Psoas muscle (tissue), 7 donors: ENCODE measurements at regions not wholly inside any gene's neighbourhood (a gene's known extent, or its start where the extent isn't known, plus 50 kb on each side); places are given as distances from the start of the nearest gene placed in this dataset.
A peak's percentile ranks its signal among the peaks of the same experiment; 100 is the strongest.

Source experiments
- ATAC-seq, 4 donors: fragments of 200-7000 bp; cut with Tn5 transposase; one replicate each; pipeline ENCODE4 v1.9.1; 2020; ENCODE audit warnings: moderate library complexity in 3 of 4, mild to moderate bottlenecking in 2 of 4
- DNase-seq, 2 donors: peaks; one replicate each; pipeline ENCODE4 v3.0.0-alpha.2; 2020
- H3K27ac ChIP-seq: fragments of 200-600 bp; one replicate; pipeline ENCODE4 v1.8.0; 2022
- H3K27me3 ChIP-seq, 3 donors: fragments of 200-600 bp in 1 of 3; one replicate each; pipeline versions ENCODE4 v1.6.1 to v1.8.0; 2013 to 2022; ENCODE audit warnings: low read length in 2 of 3, mild to moderate bottlenecking in 2 of 3, moderate library complexity in 1 of 3; ENCODE audit not compliant: insufficient read depth in 3 of 3
- H3K36me3 ChIP-seq, 2 donors: fragments of 200-600 bp in 1 of 2; one replicate each; pipeline versions ENCODE4 v1.6.1 to v1.8.0; 2013 to 2022; ENCODE audit warnings: low read depth in 1 of 2, mild to moderate bottlenecking in 1 of 2, moderate library complexity in 1 of 2; ENCODE audit not compliant: insufficient read depth in 1 of 2
- H3K4me1 ChIP-seq: fragments of 200-600 bp; one replicate; pipeline ENCODE4 v1.8.0; 2022
- H3K4me3 ChIP-seq: fragments of 200-600 bp; one replicate; pipeline ENCODE4 v1.8.0; 2022; ENCODE audit warnings: mild to moderate bottlenecking
- H3K9me3 ChIP-seq: fragments of 200-600 bp; one replicate; pipeline ENCODE4 v1.8.0; 2022
- CTCF ChIP-seq: fragments of 200-600 bp; IDR thresholded peaks from one replicate; pipeline ENCODE4 v1.8.0; 2022; ENCODE audit warnings: antibody characterized with exemption
- WGBS, 3 donors: extraction: QIAGEN DNeasy Blood & Tissue Kit; methylation state at CpG; one replicate each; pipeline versions ENCODE4 v1.1.6 to v1.1.7; 2013; 5-methylcytosine and 5-hydroxymethylcytosine counted together
- intact Hi-C, 2 donors: fragments of 100-400 bp; cut with DNase I; formaldehyde crosslinking; loops; one replicate each; pipeline versions ENCODE4 v1.11.0 to v1.14.2; 2022
- donor health status: healthy with polysubstance abuse.
- donor health status: DM: no; HTN: no; CAD: no; lungs with moderate emphysema.
- donor health status: Bipolar disorder and iron deficiency.
- donor health status: healthy.
- donor health status: DM: yes; HTN: yes; CAD: no.
- donor health status: DM: no; HTN: no; CAD: no.
- donor health status: DM: yes; HTN: yes; CAD: no.

GRCh38 chr1:111556325-111557037 lies 53.0 kb upstream of the ADORA3 start:
- Histone ChIP-seq H3K36me3 (no peaks in the 10 kb centered on the region), H3K4me1 (no peaks in the 10 kb centered on the region), H3K27ac (no peak overlapping the region), H3K27me3 (no peaks in the 10 kb centered on the region), H3K4me3 (no peak overlapping the region), H3K9me3 (no peaks in the 10 kb centered on the region)
- WGBS, 3 donors = 54 to 65% (median 65%) methylated on average over 1 of the region's 1 CpG
- intact Hi-C loops = no loop called here
- DNase-seq (no peak), ATAC-seq (no peak)
- TF ChIP-seq CTCF = no peak

GRCh38 chr1:111559736-111560279 lies 56.4 kb upstream of the ADORA3 start:
- ATAC-seq = no peak
- intact Hi-C loops = no loop called here
- no peaks in the 10 kb centered on the region for H3K4me1 ChIP-seq
- no peaks in the 10 kb centered on the region for H3K36me3 ChIP-seq
- no peak overlapping the region for H3K4me3 ChIP-seq
- no peak overlapping the region for H3K27ac ChIP-seq
- no peak for DNase-seq
- no peaks in the 10 kb centered on the region for H3K9me3 ChIP-seq
- no peaks in the 10 kb centered on the region for H3K27me3 ChIP-seq
- no peak for TF ChIP-seq CTCF
- WGBS, 3 donors = 65 to 66% (median 65%) methylated on average over 3 of the region's 3 CpGs

GRCh38 chr1:111561328-111561727 lies 57.9 kb upstream of the ADORA3 start:
- no peak overlapping the region for H3K27ac ChIP-seq

GRCh38 chr1:111563619-111564018 lies 56.0 kb upstream of the RAP1A start:
- H3K27me3 ChIP-seq = no peaks in the 10 kb centered on the region
- ATAC-seq = peak in 3 of 4 donors; percentile 54 to 74 (median 58)

More at GRCh38 chr1:111561328-111561727, 57.9 kb upstream of the ADORA3 start:
- H3K27me3 ChIP-seq = no peaks in the 10 kb centered on the region
- intact Hi-C loops = no loop called here
- DNase-seq = no peak
- H3K4me3 ChIP-seq = no peak overlapping the region
- no peak for TF ChIP-seq CTCF
- peak in 3 of 4 donors; percentile 63 to 72 (median 66) for ATAC-seq
- no peaks in the 10 kb centered on the region for H3K9me3 ChIP-seq
- no peaks in the 10 kb centered on the region for H3K4me1 ChIP-seq
- no peaks in the 10 kb centered on the region for H3K36me3 ChIP-seq
- 43 to 47% (median 46%) methylated on average over 4 of the region's 4 CpGs for WGBS, 3 donors

More at GRCh38 chr1:111563619-111564018, 56.0 kb upstream of the RAP1A start:
- 42 to 66% (median 50%) methylated on average over 2 of the region's 2 CpGs for WGBS, 3 donors
- DNase-seq = no peak
- Histone ChIP-seq H3K27ac (no peak overlapping the region), H3K4me1 (no peaks in the 10 kb centered on the region), H3K4me3 (no peak overlapping the region), H3K36me3 (no peaks in the 10 kb centered on the region), H3K9me3 (no peaks in the 10 kb centered on the region)
- intact Hi-C loops = no loop called here
- no peak for TF ChIP-seq CTCF
